Pulmonary artery endothelial cell (primary cell): ENCODE measurements at regions not wholly inside any gene's neighbourhood (a gene's known extent, or its start where the extent isn't known, plus 50 kb on each side); places are given as distances from the start of the nearest gene placed in this dataset.

Experiments used
- DNase-seq: peaks from one replicate; pipeline ENCODE4 v3.0.0-alpha.2; 2011; ENCODE audit warnings: low read depth, low spot score

DNA sequence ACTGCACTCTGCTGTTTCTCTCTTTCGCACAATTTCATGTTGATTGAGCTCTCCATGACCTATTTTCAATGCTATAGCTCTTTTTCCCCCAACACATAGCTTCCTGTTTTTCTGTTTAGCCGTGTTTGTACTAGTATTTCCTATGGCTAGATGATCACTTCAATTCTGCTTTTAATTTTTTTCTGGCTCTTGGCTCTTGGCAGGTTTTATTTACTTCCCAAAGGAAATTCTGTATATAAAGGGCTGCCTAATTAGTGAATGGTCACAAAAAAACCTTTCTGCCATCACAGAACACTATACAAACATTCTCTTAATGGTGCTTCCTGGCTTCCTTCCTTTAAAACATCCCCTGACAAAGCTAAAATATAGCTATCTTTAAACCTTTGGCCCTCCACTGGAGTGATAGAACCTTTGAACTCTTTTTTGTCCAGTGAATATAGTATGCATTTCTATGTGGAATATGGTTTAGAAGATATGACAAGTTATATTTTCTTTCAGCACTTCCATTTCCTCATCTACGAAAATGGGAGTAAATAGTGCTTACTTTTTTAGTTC lies 88.2 kb downstream of the RASSF9 start:
- DNase-seq, result no peak
